Fibroblast of the aortic adventitia (primary cell): ENCODE measurements at regions not wholly inside any gene's neighbourhood (a gene's known extent, or its start where the extent isn't known, plus 50 kb on each side); places are given as distances from the start of the nearest gene placed in this dataset.

Experiments used
- DNase-seq: peaks from one replicate; pipeline ENCODE4 v3.0.0-alpha.2; 2010; ENCODE audit warnings: low read depth
- H3K4me3 ChIP-seq: 2 replicates; pipeline ENCODE4 v1.5.1; 2011; ENCODE audit warnings: low read depth, mild to moderate bottlenecking, control low read depth, low read length, moderate library complexity
- TF ChIP-seq, protein P1 (sequence below): IDR thresholded peaks from 2 replicates; pipeline ENCODE4 v1.5.1; 2011; ENCODE audit warnings: mild to moderate bottlenecking, low read length, control low read depth, inconsistent platforms; ENCODE audit not compliant: insufficient read depth

DNA sequence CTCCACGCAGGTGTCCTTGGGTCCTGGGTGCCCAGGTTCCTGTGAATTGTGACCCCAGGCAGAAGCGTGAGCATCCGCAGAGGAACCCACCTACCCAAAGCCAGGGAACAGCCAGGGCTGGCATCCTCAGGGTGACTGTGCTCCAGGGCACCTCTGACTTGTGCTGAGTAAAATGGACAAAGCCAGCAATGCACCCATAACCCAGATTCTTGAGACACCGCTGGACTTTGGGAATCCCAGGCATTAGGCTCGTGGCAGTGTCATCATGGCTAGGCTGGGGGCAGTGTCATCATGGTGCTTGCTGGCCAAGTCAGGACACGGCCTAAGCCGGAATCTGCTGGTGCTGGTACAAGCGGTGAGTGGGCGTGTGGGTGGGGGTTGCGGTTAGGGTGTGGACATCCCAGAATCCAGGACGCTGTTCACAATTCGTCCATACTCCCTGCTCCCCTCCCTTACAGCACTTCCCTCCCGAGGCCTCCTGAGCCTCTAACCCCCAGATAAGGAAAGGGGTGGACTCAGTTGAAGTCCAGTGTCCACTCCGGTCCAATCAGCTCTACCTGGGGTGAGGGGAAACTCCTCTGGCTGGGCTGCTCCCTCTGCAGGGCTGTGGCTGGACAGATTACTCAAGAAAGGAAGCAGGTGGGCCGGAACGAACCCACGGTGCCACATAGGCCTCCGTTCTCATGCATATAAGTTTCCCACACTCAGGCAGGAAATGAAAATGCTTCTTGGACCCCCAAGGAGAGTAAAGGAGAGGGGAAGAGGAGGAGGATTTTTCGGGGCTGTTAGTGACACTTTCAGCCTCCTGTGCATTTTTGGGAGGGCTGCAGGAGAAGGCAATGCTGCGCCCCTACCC lies 138.9 kb downstream of the SEC14L1 start:
- TF ChIP-seq, protein P1, sequence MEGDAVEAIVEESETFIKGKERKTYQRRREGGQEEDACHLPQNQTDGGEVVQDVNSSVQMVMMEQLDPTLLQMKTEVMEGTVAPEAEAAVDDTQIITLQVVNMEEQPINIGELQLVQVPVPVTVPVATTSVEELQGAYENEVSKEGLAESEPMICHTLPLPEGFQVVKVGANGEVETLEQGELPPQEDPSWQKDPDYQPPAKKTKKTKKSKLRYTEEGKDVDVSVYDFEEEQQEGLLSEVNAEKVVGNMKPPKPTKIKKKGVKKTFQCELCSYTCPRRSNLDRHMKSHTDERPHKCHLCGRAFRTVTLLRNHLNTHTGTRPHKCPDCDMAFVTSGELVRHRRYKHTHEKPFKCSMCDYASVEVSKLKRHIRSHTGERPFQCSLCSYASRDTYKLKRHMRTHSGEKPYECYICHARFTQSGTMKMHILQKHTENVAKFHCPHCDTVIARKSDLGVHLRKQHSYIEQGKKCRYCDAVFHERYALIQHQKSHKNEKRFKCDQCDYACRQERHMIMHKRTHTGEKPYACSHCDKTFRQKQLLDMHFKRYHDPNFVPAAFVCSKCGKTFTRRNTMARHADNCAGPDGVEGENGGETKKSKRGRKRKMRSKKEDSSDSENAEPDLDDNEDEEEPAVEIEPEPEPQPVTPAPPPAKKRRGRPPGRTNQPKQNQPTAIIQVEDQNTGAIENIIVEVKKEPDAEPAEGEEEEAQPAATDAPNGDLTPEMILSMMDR, result no peak
- H3K4me3 ChIP-seq, result no peak overlapping the region
- DNase-seq, result peak; percentile 51

DNA sequence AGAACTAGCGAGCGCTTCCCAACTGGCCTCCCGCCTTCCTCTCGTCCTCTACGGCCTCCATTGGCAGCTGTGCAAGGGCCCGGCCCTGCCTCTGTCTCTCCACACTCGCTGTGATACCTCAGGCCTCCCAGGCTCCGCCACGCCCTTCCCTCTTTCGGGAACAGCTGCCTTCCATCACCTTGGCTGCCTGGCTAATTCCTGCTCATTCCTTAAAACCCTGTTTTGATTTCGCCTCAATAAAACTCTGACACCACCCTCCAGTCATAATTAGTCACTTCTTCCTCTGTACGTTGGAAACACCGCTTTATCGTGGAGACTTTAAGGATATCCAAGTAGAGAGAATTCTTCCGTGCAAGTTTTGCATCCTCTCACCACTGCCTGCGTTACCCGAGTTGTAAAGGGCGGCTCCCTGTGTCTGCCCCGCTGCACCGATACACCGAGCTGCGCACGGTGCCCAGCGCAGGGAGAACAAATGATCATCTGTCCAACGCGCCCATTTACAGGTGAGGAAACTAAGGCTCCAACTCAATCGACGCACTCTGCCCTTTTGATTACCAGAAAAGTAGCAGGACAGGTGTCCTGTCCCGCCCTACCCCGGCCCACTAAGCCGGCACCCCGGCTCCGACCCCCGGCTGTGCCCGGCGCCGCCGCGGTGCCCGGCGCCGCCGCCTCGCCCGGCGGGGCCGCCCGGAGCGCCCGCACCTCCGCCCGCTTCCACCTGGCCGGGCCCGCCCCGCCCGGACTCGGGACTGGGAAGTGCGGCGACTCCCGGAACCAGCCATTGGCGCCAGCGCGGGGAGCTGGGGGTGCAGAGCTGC lies 139.7 kb downstream of the SEC14L1 start:
- TF ChIP-seq, protein P1, result no peak
- H3K4me3 ChIP-seq, result peak overlapping the region; percentile 55
- peak; percentile 89 for DNase-seq

DNA sequence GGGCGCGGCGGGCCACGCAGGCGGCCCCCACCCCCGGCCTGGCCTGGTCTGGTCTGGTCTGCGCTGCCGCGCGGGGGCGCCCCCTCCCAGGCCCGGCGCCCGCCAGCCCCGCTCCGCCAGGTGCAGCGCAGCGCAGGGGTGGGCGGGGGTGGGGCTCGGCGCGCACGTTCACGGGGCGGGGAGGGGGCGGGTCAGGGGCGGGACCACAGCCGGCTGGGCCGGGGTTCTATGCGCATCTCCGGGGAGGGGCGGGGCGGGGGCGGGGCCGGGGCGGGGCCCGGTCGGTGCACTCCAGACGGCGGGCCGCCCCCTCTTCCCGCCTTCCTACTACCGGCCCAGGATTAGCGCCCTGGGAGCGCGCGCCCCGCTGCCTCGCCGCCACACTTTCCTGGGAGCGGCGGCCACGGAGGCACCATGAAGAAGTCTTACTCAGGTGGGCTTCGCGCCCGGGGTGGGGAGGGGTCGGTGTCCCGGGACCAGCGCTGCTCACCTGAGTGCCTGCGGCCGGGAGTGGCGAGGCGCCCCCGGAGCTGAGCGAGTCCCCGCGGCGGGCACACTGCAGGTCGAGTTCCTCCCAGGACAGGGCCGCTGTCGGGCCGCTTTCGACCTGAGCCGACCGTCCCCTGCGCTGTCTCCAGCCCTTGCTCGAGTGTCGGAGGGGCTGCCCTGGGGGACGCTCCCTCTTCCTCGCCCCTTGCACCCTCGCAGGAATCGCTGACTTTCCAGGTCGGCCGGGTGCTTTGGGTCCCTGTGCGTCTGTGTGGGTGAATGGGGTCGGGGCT lies 140.5 kb downstream of the SEC14L1 start:
- TF ChIP-seq, protein P1, result no peak
- no peak for DNase-seq
- H3K4me3 ChIP-seq, result peak overlapping the region; percentile 62

DNA sequence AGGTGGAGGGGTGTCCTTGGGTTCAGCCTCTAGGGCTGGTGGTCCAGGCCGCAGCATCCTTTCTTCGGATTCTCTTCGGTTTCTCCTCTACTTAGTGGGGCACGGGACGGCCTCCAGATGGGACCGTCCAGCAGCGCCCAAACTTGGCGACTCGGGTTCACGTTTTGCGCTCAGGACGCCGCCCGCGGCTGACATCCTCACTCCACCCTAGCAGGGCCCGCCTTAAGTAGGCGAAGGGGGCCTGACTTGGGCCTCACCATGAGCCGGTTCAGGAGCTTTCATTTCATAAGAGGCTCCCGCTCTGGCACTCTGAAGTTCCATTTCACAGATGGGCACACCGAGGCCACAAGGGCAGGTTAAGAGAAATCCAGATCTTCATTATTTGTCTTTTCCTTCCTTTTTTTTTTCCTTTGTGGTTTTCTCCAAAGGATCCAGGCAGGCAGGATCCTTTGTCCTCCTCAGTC lies 141.2 kb downstream of the SEC14L1 start:
- TF ChIP-seq, protein P1, result no peak
- H3K4me3 ChIP-seq, result no peak overlapping the region
- no peak for DNase-seq

DNA sequence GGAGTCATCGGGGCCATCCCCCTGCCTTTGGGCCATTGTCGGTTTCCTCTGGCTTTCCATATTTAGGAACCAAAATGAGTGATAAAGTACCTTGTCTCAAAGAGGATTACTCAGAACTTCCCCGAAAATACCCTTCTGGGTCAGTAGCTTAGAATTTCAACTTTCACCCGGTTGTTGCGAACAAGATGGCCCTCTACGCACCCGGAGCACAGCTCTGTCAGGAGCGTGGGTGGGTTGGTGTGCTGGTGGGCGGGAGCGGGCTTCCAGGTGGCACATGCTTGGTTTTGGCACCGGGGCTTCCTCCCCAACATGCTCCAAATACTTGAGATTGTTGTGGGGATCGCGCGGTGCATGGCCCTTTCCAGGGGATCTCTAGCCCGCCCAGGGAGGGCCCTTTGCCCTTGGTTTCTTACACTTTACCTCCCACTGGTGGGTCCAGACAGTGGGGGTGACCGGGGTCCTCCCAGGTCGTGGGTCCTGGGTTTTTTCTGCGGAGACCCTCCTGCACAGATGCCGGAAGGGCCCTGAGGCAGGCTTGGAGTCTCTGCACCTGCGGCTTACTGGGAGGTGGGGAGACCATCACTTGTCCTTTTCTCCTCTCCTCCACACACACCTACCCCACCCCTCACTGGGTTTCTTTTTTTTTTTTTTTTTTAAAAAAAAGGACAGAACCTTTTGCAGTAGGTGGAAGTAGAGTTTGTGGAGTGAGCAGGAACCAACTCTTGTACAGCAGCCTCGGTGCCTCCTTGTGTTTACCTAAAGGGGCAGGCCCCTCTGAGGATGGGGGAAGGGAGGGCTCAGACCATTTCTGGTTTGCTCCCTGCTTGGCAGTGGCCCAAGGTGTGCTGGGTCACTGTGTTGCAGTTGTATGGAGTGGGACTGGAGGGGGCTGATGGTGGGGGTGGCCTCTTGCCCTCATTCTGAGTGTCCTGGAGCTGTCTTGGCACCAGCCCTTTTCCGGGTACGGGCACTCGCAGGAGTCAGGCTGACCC lies 142.1 kb downstream of the SEC14L1 start:
- no peak for DNase-seq
- no peak overlapping the region for H3K4me3 ChIP-seq

More for the DNA sequence above, 142.1 kb downstream of the SEC14L1 start:
- TF ChIP-seq, protein P1, result no peak
